ENCODE measurements at regions not wholly inside any gene's neighbourhood (a gene's known extent, or its start where the extent isn't known, plus 50 kb on each side); places are given as distances from the start of the nearest gene placed in this dataset.

DNA sequence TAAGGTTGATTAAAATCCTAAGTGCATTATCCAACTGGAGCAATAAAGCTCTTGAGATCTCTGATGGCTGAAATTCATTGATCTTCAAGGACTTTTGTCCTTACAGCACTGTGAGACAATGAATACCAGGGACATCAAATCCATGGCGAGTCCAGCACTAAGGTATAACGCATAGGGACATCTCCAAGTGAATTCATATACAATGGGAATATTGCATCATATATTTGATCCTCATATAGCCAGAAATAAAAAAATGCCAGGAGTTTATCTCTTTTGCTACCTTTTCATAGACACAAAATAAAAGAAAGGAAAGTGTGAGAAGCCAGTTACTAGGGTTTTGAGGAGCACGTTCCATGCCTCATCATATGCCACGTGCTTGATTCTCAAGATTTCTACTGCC lies 112.5 kb upstream of the CDH13 start:
- TF ChIP-seq, protein P1, sequence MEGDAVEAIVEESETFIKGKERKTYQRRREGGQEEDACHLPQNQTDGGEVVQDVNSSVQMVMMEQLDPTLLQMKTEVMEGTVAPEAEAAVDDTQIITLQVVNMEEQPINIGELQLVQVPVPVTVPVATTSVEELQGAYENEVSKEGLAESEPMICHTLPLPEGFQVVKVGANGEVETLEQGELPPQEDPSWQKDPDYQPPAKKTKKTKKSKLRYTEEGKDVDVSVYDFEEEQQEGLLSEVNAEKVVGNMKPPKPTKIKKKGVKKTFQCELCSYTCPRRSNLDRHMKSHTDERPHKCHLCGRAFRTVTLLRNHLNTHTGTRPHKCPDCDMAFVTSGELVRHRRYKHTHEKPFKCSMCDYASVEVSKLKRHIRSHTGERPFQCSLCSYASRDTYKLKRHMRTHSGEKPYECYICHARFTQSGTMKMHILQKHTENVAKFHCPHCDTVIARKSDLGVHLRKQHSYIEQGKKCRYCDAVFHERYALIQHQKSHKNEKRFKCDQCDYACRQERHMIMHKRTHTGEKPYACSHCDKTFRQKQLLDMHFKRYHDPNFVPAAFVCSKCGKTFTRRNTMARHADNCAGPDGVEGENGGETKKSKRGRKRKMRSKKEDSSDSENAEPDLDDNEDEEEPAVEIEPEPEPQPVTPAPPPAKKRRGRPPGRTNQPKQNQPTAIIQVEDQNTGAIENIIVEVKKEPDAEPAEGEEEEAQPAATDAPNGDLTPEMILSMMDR (IDR thresholded peaks at IDR 0.05): no peak
- TF ChIP-seq POLR2AphosphoS5 (IDR thresholded peaks at IDR 0.05) (no peak), POLR2A (IDR thresholded peaks at IDR 0.05) (no peak)

All from prostate gland (tissue), 2 donors.